ENCODE measurements at regions not wholly inside any gene's neighbourhood (a gene's known extent, or its start where the extent isn't known, plus 50 kb on each side); places are given as distances from the start of the nearest gene placed in this dataset.

DNA sequence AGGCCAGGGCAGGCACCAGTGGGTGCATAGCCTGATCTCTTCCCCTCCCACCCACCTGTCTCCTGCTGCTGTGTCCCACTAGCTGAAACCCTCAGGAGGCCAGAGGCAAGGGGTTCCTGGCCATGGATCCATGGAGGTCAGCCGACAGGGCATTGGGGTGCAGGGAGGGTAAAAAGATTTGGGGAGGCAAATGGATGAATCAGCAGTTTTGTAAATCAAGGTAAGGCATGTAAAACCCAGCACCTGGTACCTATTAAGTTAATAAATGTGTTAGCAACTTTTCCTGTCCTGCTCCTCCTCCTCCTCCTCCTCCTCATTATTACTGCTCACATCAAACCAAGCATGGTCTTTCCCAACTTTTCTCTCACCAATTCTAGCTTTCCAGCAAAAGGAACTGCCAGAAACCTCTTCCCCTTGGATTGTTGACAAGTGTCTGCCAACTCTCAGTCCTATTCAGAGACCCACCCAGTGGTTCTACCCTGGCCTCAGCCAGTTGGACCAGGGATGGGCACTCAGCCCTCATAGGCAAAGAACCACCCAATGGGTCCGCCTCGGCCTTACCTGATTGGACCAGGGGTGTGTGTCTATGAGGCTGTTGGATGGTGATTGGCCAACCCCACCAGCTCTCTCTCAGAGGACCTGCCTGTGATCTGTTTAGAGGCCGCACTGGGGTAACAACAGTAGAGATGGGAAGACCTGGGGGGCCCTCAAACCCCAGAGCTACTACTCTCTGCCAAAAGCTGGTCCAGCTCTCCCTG is 155.7 kb upstream of the GSC start (continued):
- TF ChIP-seq HDAC6 (IDR thresholded peaks at IDR 0.05; ENCODE audit: low read depth, low read length) (no peak), EZH2 (IDR thresholded peaks at IDR 0.05; ENCODE audit: low read depth, low read length, severe bottlenecking) (no peak), CEBPB (IDR thresholded peaks at IDR 0.05; ENCODE audit: low read depth, low read length) (no peak), SRF (IDR thresholded peaks at IDR 0.05; ENCODE audit: low read depth, low read length) (no peak)

Measured in H1 (cell line).